GM18505 (cell line): ENCODE measurements at regions not wholly inside any gene's neighbourhood (a gene's known extent, or its start where the extent isn't known, plus 50 kb on each side); places are given as distances from the start of the nearest gene placed in this dataset.

Experiments used
- ATAC-seq: cut with Tn5 transposase; IDR thresholded peaks from one replicate; pipeline ENCODE4 v1.9.1; 2021; ENCODE audit not compliant: unreplicated experiment
- POLR2A ChIP-seq: IDR thresholded peaks from 4 replicates; pipeline ENCODE4 v1.6.1; 2011; ENCODE audit warnings: borderline replicate concordance; ENCODE audit not compliant: insufficient read depth, insufficient read length; ENCODE audit errors: extremely low read depth

DNA sequence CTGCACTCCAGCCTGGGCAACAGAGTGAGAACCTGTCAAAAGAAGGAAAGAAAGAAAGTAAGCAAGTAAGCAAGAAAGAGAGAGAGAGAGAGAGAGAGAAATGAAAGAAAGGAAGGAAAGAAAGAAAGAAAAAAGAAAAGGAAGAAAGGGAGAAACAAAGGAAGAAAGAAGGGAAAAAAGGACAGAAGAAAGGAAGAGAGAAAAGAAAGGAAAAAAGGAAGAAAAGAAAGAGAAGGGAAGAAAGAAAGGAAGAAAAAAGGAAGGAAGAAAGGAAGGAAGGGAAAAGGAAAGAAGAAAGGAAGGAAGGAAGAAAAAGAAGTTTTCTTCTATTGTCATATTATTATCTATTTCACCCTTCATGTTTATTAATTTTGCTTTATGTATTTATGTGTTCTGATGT, 251.1 kb upstream of the CD180 start:
- no peak for ATAC-seq
- no peak for TF ChIP-seq POLR2A

GRCh38 chr5:67437905-67438845, 241.6 kb upstream of the CD180 start:
- no peak for ATAC-seq
- no peak for TF ChIP-seq POLR2A

GRCh38 chr5:67435032-67435431, 238.4 kb upstream of the CD180 start:
- ATAC-seq = no peak
- no peak for TF ChIP-seq POLR2A

GRCh38 chr5:67434466-67434865, 237.9 kb upstream of the CD180 start:
- no peak for ATAC-seq
- no peak for TF ChIP-seq POLR2A

- no peak for TF ChIP-seq POLR2A
- no peak for ATAC-seq
Measured at GRCh38 chr5:67432606-67433005, 236.0 kb upstream of the CD180 start.

- no peak for ATAC-seq
- TF ChIP-seq POLR2A = no peak
Measured at GRCh38 chr5:67431191-67431590, 234.6 kb upstream of the CD180 start.

GRCh38 chr5:67427850-67428298, 231.3 kb upstream of the CD180 start:
- no peak for ATAC-seq
- TF ChIP-seq POLR2A = no peak

DNA sequence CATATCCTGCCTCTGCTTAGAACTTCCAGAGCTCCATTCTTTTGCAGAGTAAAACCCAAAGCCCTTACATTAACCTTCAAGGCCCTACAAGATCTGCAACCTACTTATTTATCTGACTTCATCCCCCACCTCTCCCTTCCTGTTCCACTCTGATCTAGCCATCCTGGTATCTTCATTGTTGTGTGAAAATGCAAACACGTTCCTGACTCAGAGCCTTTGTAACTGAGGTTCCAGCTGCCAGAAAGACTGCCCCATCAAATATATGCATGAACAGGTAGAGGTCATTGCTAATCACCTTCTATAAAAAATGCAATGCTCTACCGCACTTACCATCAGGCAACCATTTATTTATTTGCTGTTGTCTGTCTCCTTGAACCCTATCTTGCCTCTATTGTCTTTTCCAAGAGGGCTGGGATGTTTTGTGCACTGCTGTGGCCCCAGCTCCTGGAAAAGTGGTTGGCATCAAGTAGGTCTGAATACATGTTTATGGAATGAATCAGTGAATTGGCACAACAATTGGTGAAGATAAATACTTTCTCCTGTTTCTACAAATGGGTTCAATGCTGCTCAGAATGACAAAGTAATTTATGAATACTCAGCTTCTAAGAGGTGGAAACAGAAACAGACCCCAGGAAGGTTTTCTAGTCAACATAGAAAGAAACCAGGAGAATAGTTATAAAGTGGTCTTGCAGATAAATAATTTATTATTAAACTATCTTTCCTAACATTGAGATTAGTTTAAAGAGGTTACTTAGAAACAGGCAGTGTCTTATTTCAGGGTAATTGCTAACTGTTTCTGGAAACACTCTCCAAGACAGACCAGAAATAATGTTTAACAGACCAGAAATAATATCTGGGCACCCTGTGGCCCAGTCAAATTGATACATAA, 230.6 kb upstream of the CD180 start:
- no peak for TF ChIP-seq POLR2A
- ATAC-seq = no peak

GRCh38 chr5:67425514-67425913, 228.9 kb upstream of the CD180 start:
- ATAC-seq = no peak
- no peak for TF ChIP-seq POLR2A

GRCh38 chr5:67417839-67418238, 221.2 kb upstream of the CD180 start:
- no peak for TF ChIP-seq POLR2A
- ATAC-seq = no peak

- no peak for ATAC-seq
- TF ChIP-seq POLR2A = no peak
Measured at GRCh38 chr5:67416986-67417385, 220.4 kb upstream of the CD180 start.

- no peak for ATAC-seq
- no peak for TF ChIP-seq POLR2A
Measured at GRCh38 chr5:67416133-67416937, 219.7 kb upstream of the CD180 start.

DNA sequence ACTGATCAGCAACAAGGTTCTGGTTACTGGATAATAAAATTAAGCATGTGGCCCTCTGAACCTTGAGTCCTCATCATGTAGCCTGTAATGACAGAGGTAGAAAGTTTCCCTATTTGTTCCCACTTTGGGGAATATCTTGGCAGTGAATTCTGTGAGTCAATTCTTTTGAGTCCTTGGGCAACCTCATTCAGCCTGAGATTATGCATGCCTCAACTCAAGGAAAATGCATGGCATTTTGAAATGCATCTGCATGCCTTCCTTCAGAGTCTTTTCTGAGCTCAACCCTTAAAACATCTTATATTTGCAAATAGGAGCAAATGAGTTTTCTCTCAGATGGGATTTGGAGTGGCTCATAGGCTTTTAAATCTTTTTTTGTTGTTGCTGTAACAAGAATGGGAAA, 218.1 kb upstream of the CD180 start:
- TF ChIP-seq POLR2A = no peak

More for the DNA sequence above, 218.1 kb upstream of the CD180 start:
- no peak for ATAC-seq
